VCaP (cell line): ENCODE measurements at regions not wholly inside any gene's neighbourhood (a gene's known extent, or its start where the extent isn't known, plus 50 kb on each side); places are given as distances from the start of the nearest gene placed in this dataset.
"Not testable (repeated sequence)": the region's sequence is repeated elsewhere in the genome, so short reads cannot be mapped to it uniquely, and the experiment has no call there.

Source experiments
- H3K27ac ChIP-seq: fragments of 450-650 bp; 2 replicates; pipeline ENCODE4 v1.5.1; 2017
- CTCF ChIP-seq: fragments of 450-650 bp; conservative IDR thresholded peaks from 2 replicates; pipeline ENCODE4 v1.5.1; 2017; ENCODE audit warnings: mild to moderate bottlenecking, moderate library complexity

GRCh38 chr13:56400774-56401173 is 739.9 kb upstream of the PRR20A start:
- no peak for TF ChIP-seq CTCF
- H3K27ac ChIP-seq, result no peak overlapping the region

- no peak overlapping the region for H3K27ac ChIP-seq
- TF ChIP-seq CTCF, result no peak
Observed at GRCh38 chr13:56412856-56413255, 727.9 kb upstream of the PRR20A start.

- H3K27ac ChIP-seq, result no peak overlapping the region
- no peak for TF ChIP-seq CTCF
Observed at GRCh38 chr13:56424246-56424645, 716.5 kb upstream of the PRR20A start.

GRCh38 chr13:56457535-56458190 is 683.1 kb upstream of the PRR20A start:
- no peak overlapping the region for H3K27ac ChIP-seq
- no peak for TF ChIP-seq CTCF

- TF ChIP-seq CTCF, result no peak
- H3K27ac ChIP-seq, result no peak overlapping the region
Observed at GRCh38 chr13:56459286-56459685, 681.4 kb upstream of the PRR20A start.

GRCh38 chr13:56501750-56502149 is 639.0 kb upstream of the PRR20A start:
- H3K27ac ChIP-seq, result no peak overlapping the region
- TF ChIP-seq CTCF, result no peak

GRCh38 chr13:56510836-56511235 is 629.9 kb upstream of the PRR20A start:
- no peak for TF ChIP-seq CTCF
- H3K27ac ChIP-seq, result no peak overlapping the region

- not testable (repeated sequence) for H3K27ac ChIP-seq
Observed at GRCh38 chr13:56512336-56512735, 628.4 kb upstream of the PRR20A start.
